Sciatic nerve (tissue), 2 donors: ENCODE measurements at regions not wholly inside any gene's neighbourhood (a gene's known extent, or its start where the extent isn't known, plus 50 kb on each side); places are given as distances from the start of the nearest gene placed in this dataset.
"Not testable (repeated sequence)": the region's sequence is repeated elsewhere in the genome, so short reads cannot be mapped to it uniquely, and the experiment has no call there.

Source experiments
- ATAC-seq: fragments of 200-7000 bp; cut with Tn5 transposase; one replicate; pipeline ENCODE4 v1.9.1; 2020; ENCODE audit warnings: mild to moderate bottlenecking, moderate library complexity
- DNase-seq: peaks from one replicate; pipeline ENCODE4 v3.0.0-alpha.2; 2020; ENCODE audit warnings: low spot score
- intact Hi-C: fragments of 100-400 bp; cut with DNase I; formaldehyde crosslinking; loops from one replicate; pipeline ENCODE4 v1.14.2; 2022
- donor health status: DM: no; HTN: no; CAD: no.
- donor health status: DM: no; HTN: no; CAD: no.

DNA sequence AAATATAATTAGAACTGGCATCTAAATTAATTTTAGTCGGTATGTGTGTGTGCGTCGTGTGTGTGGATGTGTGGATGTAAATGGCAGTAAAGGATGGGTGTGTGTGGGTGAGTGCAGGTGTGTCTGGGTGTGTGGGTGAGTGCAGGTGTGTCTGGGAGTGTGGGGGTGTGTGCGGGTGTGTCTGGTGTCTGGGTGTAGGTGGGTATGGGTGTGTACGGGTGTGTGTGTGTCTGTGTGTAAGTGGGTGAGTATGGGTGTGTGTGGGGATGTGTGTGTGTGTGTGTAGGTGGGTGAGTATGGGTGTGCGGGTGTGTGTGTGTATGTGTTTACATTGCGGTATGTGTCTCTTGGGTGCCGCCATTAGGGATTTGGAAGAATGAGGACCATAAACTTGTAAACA, 55.0 kb downstream of the OR11H1 start:
- DNase-seq, intact Hi-C loops, ATAC-seq: not testable (repeated sequence)

DNA sequence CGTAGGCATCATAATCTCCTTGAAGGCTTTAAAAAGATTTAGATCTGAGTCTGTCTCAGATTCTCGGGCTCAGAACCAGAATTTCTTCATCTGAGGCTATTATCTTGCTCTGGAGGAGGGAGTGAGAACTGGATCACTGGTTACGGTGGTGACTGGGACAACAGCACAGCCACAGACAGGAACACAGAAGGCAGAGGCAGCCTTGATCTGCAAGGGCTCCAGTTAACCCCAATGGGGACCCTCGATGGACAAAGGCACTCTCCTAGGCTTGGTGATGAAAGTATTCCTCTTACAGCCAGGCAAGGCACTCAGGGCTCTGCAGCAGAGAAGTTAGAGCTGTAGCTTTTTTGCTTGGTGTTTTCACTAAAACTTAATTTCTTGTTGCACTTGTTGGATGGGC, 74.2 kb downstream of the OR11H1 start:
- intact Hi-C loops, ATAC-seq, DNase-seq: not testable (repeated sequence)

DNA sequence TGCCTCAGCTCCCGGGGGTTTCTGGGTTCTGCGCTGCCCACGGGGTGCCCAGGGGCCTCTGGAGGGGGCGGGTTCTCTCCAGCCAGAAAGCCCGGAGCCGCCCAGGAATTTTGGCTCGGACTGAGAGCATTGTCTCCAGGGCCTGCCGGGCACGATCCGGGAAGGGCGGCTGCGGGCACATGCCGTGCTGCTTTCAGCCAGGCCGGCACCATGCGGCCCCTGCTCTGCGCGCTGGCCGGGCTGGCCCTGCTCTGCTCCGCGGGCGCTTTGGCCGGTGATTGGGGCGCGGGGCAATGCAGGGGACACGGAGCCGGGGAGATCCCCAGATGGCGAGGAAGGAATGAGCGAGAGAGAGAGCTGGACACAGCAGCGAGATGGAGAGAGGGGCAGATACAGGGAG, 75.1 kb downstream of the OR11H1 start:
- ATAC-seq, intact Hi-C loops, DNase-seq: not testable (repeated sequence)

DNA sequence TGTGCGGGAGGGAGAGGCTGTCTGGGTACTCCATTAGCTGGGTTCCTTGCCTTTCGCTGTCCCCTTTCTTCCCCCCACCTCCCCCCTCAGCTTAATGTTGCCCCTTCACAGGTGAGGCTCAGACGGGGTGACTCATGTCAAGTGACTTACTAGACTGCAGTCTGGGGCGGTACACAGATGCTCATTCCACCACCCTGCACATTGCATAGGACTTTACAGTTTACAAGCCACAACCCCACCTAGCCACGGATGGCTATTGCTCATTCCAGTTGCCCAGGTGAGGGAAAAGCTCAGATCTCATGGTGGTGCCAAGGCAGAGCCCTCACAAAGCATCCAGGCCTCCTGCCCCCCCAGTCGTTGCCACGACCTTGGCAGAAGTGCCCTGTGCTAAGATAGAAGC, 76.2 kb downstream of the OR11H1 start:
- ATAC-seq, intact Hi-C loops, DNase-seq: not testable (repeated sequence)

DNA sequence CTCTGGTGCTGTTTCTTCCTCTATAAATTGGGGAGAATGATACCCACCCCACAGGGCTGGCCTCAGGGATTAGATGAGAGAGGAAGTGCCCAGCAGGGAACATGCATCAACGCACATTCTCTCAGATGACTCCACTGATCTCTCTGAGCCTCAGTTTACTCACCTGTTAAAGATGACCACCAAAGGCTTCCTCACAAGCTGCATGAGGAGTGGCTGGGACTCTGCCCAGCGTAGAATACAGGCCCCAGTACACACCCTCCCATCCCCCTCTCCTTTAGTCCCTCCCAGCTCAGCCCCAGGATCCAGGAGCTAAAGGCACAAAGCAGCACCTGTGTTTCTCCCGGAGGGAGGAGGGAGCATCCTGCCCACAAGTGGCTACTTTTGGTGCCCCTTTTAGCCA, 76.7 kb downstream of the OR11H1 start:
- ATAC-seq, intact Hi-C loops, DNase-seq: not testable (repeated sequence)

DNA sequence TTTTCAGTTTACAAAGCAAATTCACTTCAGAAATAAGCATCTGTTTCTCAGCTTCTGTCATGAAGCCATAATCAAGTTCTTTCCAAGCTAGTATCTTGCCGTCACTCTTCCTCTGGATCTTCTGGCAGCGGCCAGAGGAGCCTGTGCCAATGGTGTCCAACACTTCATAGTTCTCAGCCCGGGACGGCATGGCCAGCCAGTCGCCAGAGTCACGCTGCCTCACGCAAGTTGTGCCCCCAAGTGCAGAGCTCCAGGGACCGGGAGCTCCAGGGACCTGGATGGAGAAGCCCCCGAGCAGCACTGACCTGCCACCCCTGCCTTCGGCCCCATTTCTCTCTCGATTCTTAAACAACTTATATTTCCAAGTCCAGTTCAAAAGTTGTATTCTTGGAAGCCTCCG, 76.9 kb upstream of the POTEH start:
- intact Hi-C loops, ATAC-seq: not testable (repeated sequence)

DNA sequence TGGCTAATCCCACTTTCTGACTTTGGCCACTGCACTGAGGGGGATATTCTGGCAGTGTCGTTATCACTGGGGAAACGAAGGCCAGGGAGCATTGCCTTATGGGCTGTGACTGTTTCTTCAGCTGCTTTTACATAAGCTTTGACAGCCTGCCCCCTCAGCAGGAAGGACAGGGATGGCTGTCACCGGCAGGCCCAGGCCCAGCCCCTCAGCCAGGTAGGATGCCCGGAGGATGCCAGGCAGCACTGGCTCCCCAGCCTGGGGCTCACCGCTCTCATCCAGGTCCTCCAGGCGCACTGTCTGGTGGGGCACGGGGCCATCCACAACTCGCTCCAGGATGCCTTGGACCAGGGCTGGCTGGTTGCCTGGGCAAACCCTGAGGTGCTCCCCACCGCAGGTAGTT, 74.7 kb upstream of the POTEH start:
- ATAC-seq, DNase-seq, intact Hi-C loops: not testable (repeated sequence)

More for the DNA sequence above, 76.9 kb upstream of the POTEH start:
- not testable (repeated sequence) for DNase-seq

DNA sequence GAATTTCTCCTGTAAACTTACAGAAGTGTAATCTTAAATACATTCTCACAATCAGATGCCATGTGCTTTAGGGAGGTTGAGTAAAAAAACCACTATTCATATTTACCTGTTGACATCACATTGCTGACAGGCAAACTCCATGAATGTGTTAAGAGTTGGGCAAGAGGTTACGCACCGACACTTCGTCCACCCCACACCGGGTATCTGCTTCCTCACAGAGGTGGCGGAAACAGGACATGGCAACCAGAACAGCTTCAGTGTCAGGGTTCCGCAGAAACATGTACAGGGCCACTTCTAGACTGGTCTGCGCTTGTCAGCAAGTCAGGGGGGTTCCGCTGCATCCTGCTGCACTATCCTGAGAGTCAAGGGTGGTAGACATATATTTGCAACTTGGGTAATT, 61.6 kb upstream of the POTEH start:
- DNase-seq, intact Hi-C loops, ATAC-seq: not testable (repeated sequence)

DNA sequence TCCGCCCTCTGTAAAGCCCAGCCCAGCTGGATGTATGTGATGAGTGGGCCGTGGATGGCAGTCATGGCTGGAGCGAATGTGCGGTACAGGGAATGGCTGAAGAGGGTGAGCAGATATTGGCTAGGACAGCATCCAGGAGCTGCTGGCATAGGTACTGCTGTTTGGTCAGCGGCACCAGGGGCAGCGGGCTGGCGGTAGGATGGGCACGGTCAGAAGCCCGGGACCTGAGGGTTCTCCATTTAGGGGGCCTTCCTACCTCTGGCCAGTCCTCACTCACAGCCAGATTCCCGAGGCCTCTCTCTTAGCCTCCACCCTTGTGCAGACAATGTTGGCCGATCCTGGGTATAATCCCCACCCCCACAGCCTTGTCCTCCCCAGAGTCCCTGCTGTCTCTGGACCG, 53.1 kb upstream of the POTEH start:
- DNase-seq, ATAC-seq, intact Hi-C loops: not testable (repeated sequence)

DNA sequence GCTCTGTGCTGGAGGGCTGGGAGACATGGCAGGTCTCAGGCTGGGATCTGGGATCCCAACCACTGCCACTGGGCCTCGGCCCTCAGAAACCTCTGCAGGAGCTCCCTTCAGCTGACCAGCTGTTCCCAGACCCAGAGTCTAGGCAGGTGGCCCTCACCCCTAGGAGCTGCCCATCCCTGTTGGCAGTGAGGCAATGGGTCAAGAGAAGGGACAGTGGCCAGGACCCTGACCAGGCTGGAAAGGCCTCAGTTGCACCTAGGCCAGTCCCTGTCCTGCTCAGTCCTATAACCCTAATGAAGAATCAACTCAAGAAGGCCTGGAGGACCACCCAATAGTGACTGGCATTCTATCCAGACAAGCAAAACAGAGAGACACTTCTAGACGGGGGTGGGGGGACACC, 52.4 kb upstream of the POTEH start:
- ATAC-seq, result peak; percentile 10
- DNase-seq, intact Hi-C loops: not testable (repeated sequence)

DNA sequence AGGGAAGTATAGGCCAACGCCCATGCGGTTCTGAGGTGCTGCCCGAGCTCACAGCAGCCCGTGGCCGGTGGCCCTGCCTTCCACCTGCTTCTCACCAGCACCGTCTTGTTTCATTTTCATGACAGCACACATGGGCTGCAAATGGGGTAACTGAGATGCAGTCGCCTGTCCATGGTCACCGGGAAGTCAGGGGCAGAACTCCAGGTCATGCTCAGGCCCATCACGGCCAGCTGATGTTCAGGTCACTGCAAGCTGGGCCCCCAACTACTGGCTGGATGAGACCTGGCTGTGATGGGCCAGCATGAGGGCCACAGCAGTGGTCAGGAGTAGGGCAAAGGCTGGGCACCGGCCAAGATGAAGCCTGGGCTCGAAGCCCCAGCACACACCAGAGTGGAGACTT, 51.9 kb upstream of the POTEH start:
- ATAC-seq, intact Hi-C loops, DNase-seq: not testable (repeated sequence)
